H9 (cell line): ENCODE measurements at regions not wholly inside any gene's neighbourhood (a gene's known extent, or its start where the extent isn't known, plus 50 kb on each side); places are given as distances from the start of the nearest gene placed in this dataset.

Source experiments
- DNase-seq: peaks from one replicate; pipeline ENCODE4 v3.0.0-alpha.2; 2017
- H2AFZ ChIP-seq: one replicate; pipeline ENCODE4 v1.6.1; 2013; ENCODE audit warnings: mild to moderate bottlenecking, low read length, control low read depth, moderate library complexity
- H2AK5ac ChIP-seq: 2 replicates; pipeline ENCODE4 v1.6.1; 2013; ENCODE audit warnings: low read length, control low read depth, mixed read lengths; ENCODE audit not compliant: insufficient read length
- H2BK120ac ChIP-seq: one replicate; pipeline ENCODE4 v1.6.1; 2013; ENCODE audit warnings: low read depth, mild to moderate bottlenecking, low read length, control low read depth, inconsistent platforms; ENCODE audit not compliant: poor library complexity, severe bottlenecking
- H2BK12ac ChIP-seq: 2 replicates; pipeline ENCODE4 v1.6.1; 2013; ENCODE audit warnings: low read length, control low read depth, mixed read lengths, low read depth; ENCODE audit not compliant: insufficient read length
- H2BK15ac ChIP-seq: 2 replicates; pipeline ENCODE4 v1.6.1; 2013; ENCODE audit warnings: low read depth, low read length, control low read depth
- H2BK20ac ChIP-seq: one replicate; pipeline ENCODE4 v1.6.1; 2013; ENCODE audit warnings: low read depth, mild to moderate bottlenecking, low read length, control low read depth, inconsistent platforms; ENCODE audit not compliant: poor library complexity, severe bottlenecking
- H2BK5ac ChIP-seq: 2 replicates; pipeline ENCODE4 v1.6.1; 2013; ENCODE audit warnings: low read length, control low read depth, mixed read lengths; ENCODE audit not compliant: insufficient read length
- H3K14ac ChIP-seq: 2 replicates; pipeline ENCODE4 v1.6.1; 2013; ENCODE audit warnings: low read length, control low read depth; ENCODE audit not compliant: insufficient read depth
- H3K18ac ChIP-seq: 2 replicates; pipeline ENCODE4 v1.6.1; 2013; ENCODE audit warnings: low read depth, mild to moderate bottlenecking, mixed read lengths, low read length, control low read depth; ENCODE audit not compliant: insufficient read length
- H3K23ac ChIP-seq: 2 replicates; pipeline ENCODE4 v1.6.1; 2013; ENCODE audit warnings: low read length, control low read depth, mixed read lengths, low read depth; ENCODE audit not compliant: insufficient read length
- H3K23me2 ChIP-seq: 2 replicates; pipeline ENCODE4 v1.6.1; 2013; ENCODE audit warnings: low read depth, mild to moderate bottlenecking, mixed read lengths, low read length, control low read depth; ENCODE audit not compliant: insufficient read length, poor library complexity, severe bottlenecking
- H3K27ac ChIP-seq: 2 replicates; pipeline ENCODE4 v1.5.1; 2013; ENCODE audit warnings: low read length, control low read depth, mixed read lengths, low read depth; ENCODE audit not compliant: insufficient read length
- H3K27me3 ChIP-seq: 2 replicates; pipeline ENCODE4 v1.6.1; 2013; ENCODE audit warnings: low read length, control low read depth, inconsistent platforms; ENCODE audit not compliant: insufficient read depth
- H3K4ac ChIP-seq: 2 replicates; pipeline ENCODE4 v1.6.1; 2013; ENCODE audit warnings: low read depth, mild to moderate bottlenecking, control low read depth, inconsistent platforms, low read length, moderate library complexity
- H3K4me1 ChIP-seq: 2 replicates; pipeline ENCODE4 v1.6.1; 2013; ENCODE audit warnings: low read length, control low read depth, inconsistent platforms; ENCODE audit not compliant: insufficient read depth
- H3K4me2 ChIP-seq: 2 replicates; pipeline ENCODE4 v1.6.1; 2013; ENCODE audit warnings: low read length, control low read depth, mixed read lengths; ENCODE audit not compliant: insufficient read length, insufficient read depth
- H3K56ac ChIP-seq: 2 replicates; pipeline ENCODE4 v1.6.1; 2013; ENCODE audit warnings: low read depth, mild to moderate bottlenecking, mixed read lengths, low read length, control low read depth; ENCODE audit not compliant: insufficient read length
- H3K79me1 ChIP-seq: 2 replicates; pipeline ENCODE4 v1.6.1; 2013; ENCODE audit warnings: low read depth, mild to moderate bottlenecking, moderate library complexity, low read length, control low read depth, inconsistent platforms; ENCODE audit not compliant: insufficient read depth, poor library complexity, severe bottlenecking
- H3K79me2 ChIP-seq: 2 replicates; pipeline ENCODE4 v1.6.1; 2013; ENCODE audit warnings: low read length, control low read depth, inconsistent platforms; ENCODE audit not compliant: insufficient read depth
- H3K9ac ChIP-seq: 2 replicates; pipeline ENCODE4 v1.6.1; 2013; ENCODE audit warnings: low read length, control low read depth, mixed read lengths; ENCODE audit not compliant: insufficient read length; ENCODE audit errors: extremely low read depth
- H3K9me3 ChIP-seq: one replicate; pipeline ENCODE4 v1.6.1; 2013; ENCODE audit warnings: low read depth, low read length, inconsistent platforms; ENCODE audit not compliant: control insufficient read depth
- H3T11ph ChIP-seq: one replicate; pipeline ENCODE4 v1.6.1; 2013; ENCODE audit warnings: mild to moderate bottlenecking, low read length, control low read depth, inconsistent platforms
- H4K20me1 ChIP-seq: one replicate; pipeline ENCODE4 v1.6.1; 2013; ENCODE audit not compliant: control insufficient read depth, insufficient read length, insufficient read depth
- H4K5ac ChIP-seq: 2 replicates; pipeline ENCODE4 v1.6.1; 2013; ENCODE audit warnings: low read depth, mild to moderate bottlenecking, mixed read lengths, low read length, control low read depth; ENCODE audit not compliant: insufficient read length
- H4K8ac ChIP-seq: replicated peaks from 2 replicates; pipeline ENCODE4 v1.6.1; 2013; ENCODE audit warnings: low read length, control low read depth, mixed read lengths, low read depth; ENCODE audit not compliant: insufficient read length
- H4K91ac ChIP-seq: 2 replicates; pipeline ENCODE4 v1.6.1; 2013; ENCODE audit warnings: low read depth, mild to moderate bottlenecking, moderate library complexity, mixed read lengths, low read length, control low read depth; ENCODE audit not compliant: insufficient read length
- H3K27ac Mint-ChIP-seq, 3 experiments: 2 replicates in 2 of 3; 3 replicates in 1 of 3; pipeline ENCODE4 v1.8.0; 2020 to 2021; ENCODE audit warnings: mixed read lengths in 3 of 3, mild to moderate bottlenecking in 1 of 3, moderate library complexity in 1 of 3
- H3K27me3 Mint-ChIP-seq: 2 replicates; pipeline ENCODE4 v1.8.0; 2021; ENCODE audit warnings: low read depth, mild to moderate bottlenecking, moderate library complexity, mixed read lengths
- H3K36me3 Mint-ChIP-seq, 3 experiments: 2 replicates in 2 of 3; 3 replicates in 1 of 3; pipeline ENCODE4 v1.8.0; 2020 to 2021; ENCODE audit warnings: low read depth in 3 of 3, mixed read lengths in 3 of 3; ENCODE audit not compliant: insufficient read depth in 1 of 3
- H3K4me1 Mint-ChIP-seq, 2 experiments: 2 replicates each; pipeline ENCODE4 v1.8.0; 2020; ENCODE audit warnings: mixed read lengths in 2 of 2
- H3K4me3 Mint-ChIP-seq, 2 experiments: 2 replicates in 1 of 2; 3 replicates in 1 of 2; pipeline ENCODE4 v1.8.0; 2020 to 2021; ENCODE audit warnings: mild to moderate bottlenecking in 2 of 2, mixed read lengths in 2 of 2, moderate library complexity in 1 of 2
- H3K9me3 Mint-ChIP-seq, 2 experiments: 2 replicates in 1 of 2; 3 replicates in 1 of 2; pipeline ENCODE4 v1.8.0; 2020; ENCODE audit warnings: mild to moderate bottlenecking in 2 of 2, mixed read lengths in 2 of 2, moderate library complexity in 1 of 2
- CTCF ChIP-seq: fragments of 200-600 bp; sonication (generic); conservative IDR thresholded peaks from 3 replicates; pipeline ENCODE4 v1.8.0; 2021; ENCODE audit warnings: antibody characterized with exemption, mild to moderate bottlenecking
- WGBS: extraction: QIAGEN DNeasy Blood & Tissue Kit; methylation state at CpG from one replicate; pipeline ENCODE4 v1.1.7; 2013; ENCODE audit warnings: missing lambda C conversion rate, low lambda C conversion rate, mixed read lengths; ENCODE audit not compliant: insufficient read length; ENCODE audit errors: extremely low coverage; 5-methylcytosine and 5-hydroxymethylcytosine counted together

DNA sequence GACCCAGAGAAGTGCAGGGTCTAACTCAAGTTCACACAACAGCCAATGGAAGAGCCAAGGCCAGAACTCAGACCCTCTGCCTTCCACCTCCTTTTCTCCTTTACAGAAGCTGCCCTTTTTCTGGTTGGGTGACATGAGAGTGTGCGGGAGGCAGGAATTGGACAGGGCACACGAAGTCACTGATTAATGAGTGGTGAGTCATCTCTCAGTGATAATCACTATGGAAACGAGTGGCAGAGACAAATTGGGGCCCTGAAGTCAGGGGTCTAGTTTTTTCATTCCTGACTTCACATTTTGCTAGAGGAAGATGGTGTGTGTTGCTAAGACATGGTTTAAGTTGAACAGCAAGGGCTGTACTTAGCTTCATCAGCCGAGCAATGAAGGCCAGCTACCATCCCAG lies 312.7 kb upstream of the CCL2 start:
- Histone ChIP-seq H2AFZ (no peak overlapping the region), H3K56ac (no peak overlapping the region), H3K79me1 (no peaks in the 10 kb centered on the region), H3K4ac (no peak overlapping the region), H2BK5ac (no peak overlapping the region), H3K23ac (no peak overlapping the region), H3T11ph (no peak overlapping the region), H3K23me2 (no peaks in the 10 kb centered on the region), H3K4me2 (no peak overlapping the region), H4K20me1 (no peaks in the 10 kb centered on the region), H3K9me3 (no peaks in the 10 kb centered on the region), H3K27me3 (no peaks in the 10 kb centered on the region), H4K91ac (no peak overlapping the region), H3K27ac (no peak overlapping the region), H3K14ac (no peak overlapping the region), H3K4me1 (no peaks in the 10 kb centered on the region), H3K79me2 (no peaks in the 10 kb centered on the region), H4K8ac (no peak overlapping the region), H2AK5ac (no peak overlapping the region), H2BK20ac (no peak overlapping the region), H3K18ac (no peak overlapping the region), H2BK15ac (no peak overlapping the region), H4K5ac (no peak overlapping the region), H2BK12ac (no peak overlapping the region), H3K9ac (no peak overlapping the region), H2BK120ac (no peak overlapping the region)
- H3K4me1 Mint-ChIP-seq, result peaks cover 8% of the 10 kb centered on the region in 2 experiments
- peaks cover 3% of the 10 kb centered on the region for H3K27me3 Mint-ChIP-seq
- no peaks in the 10 kb centered on the region for H3K36me3 Mint-ChIP-seq
- no peak overlapping the region for H3K4me3 Mint-ChIP-seq
- no peak for TF ChIP-seq CTCF
- no CpG with 5 or more reads among the region's 4 CpGs for WGBS
- no peak overlapping the region for H3K27ac Mint-ChIP-seq
- H3K9me3 Mint-ChIP-seq, result no peaks in the 10 kb centered on the region
- no peak for DNase-seq
